ENCODE measurements at regions not wholly inside any gene's neighbourhood (a gene's known extent, or its start where the extent isn't known, plus 50 kb on each side); places are given as distances from the start of the nearest gene placed in this dataset.

DNA sequence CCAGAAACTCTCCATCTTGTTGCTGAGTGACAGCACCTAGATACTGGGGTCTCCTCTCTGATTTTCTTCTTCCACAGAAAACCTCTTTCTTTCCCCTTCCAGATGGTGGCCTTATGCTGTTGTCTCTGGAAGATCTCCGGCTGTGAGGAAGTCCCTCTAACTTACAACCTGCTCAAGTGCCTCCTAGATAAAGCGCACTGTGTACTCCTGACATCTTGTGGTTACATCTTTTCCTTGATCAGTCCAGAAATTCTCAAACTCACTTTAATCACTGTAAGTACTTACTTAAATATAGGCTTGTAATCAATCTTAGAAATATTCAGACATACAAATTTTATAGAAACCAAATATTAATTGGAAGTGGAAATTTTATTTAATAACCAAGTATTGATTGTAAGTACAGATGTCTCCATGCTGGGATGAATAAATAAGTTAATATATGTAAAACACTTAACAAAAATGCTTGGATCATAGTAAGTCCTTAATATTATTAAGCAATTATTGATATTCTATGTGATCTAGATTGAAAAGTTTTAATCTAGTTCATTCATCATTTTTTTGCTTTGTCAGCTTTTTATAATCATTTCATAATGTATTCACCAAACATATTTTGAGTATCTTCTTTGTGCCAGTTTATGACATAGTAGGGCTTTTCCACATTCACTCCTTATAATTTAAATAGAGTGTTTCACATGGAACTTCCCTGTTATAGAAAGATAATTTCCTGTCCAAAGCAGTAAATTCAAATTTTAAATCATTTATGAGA lies 1381.4 kb upstream of the CDH6 start:
- DNase-seq (ENCODE audit: low read depth) = no peak

DNA sequence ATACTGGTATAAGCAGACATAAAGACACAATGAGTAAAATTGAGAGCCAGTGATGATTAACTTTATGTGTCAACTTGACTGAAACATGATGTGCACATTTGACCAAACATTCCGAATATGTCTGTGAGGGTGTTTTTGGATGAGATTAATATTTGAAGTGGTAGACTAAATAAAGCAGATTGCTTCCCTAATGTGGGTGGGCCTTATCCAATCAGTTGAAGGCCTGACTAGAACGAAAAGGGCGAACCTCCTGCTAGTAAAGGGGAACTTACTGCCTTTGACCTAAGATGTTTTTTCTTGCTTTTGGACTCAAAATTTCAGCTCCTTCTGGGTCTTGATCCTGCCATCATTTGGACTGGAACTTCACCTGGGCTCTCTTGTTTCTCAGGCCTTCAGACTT lies 1387.7 kb upstream of the CDH6 start:
- no peak for DNase-seq (ENCODE audit: low read depth)

DNA sequence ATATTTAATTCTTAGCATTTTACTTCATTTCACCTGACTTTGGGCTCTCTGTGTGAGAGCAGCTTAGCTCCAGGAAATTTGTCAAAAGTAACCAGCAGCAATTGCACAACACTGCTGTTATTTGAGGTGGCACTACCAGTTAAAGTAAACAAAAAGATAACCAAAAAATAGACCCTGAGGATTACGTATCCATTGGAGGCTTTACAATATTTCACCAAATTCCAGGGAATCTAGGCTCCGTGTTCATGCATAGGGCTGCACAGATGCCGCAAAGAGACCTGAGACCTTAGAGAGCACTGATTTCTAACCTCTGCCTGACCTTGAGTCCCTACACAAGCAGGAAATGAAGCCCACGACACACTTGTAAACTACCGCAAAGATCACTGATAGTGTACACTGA lies 1392.7 kb upstream of the CDH6 start:
- no peak for DNase-seq (ENCODE audit: low read depth)

DNA sequence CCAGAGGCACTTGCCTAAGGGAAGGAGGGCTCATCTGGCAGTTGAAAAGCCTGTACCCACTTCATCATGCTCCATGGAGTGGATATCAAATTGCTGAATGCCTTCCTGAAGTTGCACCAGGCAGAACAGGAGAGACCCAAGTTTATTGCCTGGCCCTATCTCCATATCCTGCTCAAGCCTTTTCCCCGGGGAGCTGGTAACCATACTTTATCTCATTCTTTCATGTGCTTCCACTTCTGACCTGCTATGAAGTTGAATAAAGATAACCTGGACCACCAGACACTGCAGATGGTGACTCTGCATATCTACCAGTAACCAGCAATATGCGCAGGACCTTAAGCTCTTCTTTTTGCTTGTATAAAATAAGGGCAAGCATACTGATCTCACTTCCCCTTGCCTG lies 1397.5 kb upstream of the CDH6 start:
- no peak for DNase-seq (ENCODE audit: low read depth)

DNA sequence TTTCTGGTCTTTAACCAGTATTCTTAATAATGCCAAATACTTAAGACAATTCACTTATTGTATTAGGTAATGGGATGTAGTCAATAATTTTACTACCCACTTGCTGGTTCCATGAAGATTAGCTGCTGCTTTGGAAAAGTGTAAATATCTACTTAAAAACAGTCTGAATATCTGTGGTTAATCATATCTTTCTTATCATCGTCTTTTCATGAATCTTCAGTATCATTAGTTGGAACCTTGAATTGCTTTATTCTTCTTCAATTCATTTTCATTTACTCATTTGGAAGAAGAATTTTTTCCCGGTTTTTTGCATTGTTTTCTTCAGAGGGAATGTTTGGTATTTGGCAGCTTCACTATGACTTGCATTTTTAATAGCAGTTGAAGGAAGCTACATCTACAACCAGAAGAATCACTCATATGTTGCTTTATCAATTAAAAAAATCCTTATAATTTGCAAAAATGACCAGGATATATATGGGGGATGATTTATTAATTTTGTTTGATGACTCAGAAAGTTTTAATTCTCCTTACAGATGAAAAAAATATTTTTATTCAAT lies 1398.3 kb upstream of the CDH6 start:
- no peak for DNase-seq (ENCODE audit: low read depth)

DNA sequence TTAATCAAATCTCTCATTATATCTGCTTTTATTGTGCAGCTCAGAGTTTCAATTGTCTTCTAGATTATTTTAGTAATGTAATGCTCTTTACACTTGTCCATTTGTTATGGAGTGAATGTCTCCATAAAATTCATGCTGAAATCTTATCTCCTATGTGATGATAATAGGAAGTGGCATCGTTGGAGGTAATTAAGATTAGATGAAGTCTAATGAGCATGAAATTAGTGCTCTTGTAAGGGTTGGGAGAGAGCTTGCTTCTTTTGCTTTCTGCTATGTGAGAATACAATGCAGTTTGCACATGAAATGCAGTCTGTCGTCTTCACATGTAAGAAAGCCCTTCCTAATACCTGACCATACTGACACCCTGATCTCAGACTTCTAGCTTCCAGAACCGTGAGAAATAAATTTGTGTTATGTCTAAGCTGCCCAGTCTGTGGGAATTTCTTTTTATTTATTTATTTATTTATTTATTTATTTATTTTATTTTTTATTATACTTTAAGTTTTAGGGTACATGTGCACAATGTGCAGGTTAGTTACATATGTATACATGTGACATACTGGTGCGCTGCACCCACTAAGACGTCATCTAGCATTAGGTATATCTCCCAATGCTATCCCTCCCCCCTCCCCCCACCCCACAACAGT lies 1399.2 kb upstream of the CDH6 start:
- DNase-seq (ENCODE audit: low read depth) = no peak

DNA sequence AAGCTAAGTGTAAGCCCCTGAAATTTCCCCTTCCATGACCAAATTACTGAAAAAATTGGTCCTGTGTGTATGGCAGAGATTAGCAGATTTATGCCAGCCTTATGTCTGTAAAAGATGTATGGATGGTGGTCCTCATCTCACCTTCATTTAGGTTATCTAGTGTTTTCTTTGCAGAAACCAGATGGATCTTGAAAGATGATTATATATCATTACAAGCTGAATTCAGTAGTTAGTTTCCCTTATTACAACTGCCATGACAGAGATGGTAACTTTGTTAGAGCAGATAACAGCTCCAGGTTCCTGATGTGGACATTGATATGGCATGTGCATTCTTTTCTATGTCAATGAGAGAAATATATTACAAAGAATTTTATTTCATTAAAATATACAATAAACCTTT lies 1403.2 kb upstream of the CDH6 start:
- no peak for DNase-seq (ENCODE audit: low read depth)

DNA sequence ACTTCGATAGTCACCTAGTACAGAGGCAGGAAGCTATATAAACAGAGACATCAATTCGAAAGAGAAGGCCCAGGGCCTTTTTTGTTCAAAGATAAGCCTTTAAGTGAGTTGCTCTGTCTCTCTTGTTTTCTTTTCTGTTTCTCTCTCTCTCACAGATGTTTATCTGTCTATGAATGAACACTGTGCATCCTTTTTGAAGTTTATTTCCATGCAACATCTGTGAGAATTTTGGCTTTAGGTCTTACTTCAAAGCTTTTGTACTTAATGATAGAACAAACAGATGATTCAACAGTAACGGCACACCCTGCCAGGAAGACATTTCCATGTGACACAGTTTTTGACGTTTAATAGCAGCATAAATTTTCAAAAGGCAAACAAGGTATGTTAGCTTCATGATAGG lies 1413.1 kb upstream of the CDH6 start:
- no peak for DNase-seq (ENCODE audit: low read depth)

DNA sequence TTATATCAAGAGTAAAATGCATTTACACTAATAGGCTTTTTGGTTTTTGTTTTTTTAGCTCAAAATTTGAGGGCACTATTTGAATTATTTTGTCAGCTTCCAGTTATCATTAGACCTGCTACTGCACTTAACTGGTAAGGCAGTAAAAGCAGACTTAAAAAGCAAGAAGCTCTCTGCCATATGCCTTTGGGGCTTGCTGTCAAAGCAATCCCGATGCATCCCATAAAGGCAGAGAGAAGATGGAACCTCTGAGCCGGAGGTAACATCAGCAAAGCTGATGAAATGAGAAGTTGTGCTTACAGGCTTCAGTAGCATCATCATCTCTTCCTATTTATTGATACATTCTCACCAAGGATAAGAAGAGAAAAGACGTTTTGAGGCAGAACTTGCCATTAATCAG lies 1414.3 kb upstream of the CDH6 start:
- DNase-seq (ENCODE audit: low read depth) = no peak

DNA sequence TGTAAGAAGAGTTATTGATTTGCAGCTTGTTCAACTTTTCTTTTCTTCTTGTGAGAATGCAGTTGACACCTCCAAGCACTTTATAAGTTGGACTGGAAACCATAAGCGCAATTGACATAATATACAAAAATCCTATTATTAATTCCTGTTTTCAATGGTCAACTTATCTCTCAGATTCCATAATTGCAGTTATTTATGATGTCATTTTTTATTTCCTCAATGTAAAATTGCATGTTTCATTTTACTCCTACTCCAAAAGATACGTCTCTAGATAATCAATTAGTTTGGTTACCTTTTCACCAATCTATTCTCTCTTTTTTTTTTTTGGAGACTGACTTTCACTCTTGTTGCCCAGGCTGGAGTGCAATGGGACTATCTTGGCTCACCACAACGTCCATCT lies 1416.1 kb upstream of the CDH6 start:
- DNase-seq (ENCODE audit: low read depth) = no peak

DNA sequence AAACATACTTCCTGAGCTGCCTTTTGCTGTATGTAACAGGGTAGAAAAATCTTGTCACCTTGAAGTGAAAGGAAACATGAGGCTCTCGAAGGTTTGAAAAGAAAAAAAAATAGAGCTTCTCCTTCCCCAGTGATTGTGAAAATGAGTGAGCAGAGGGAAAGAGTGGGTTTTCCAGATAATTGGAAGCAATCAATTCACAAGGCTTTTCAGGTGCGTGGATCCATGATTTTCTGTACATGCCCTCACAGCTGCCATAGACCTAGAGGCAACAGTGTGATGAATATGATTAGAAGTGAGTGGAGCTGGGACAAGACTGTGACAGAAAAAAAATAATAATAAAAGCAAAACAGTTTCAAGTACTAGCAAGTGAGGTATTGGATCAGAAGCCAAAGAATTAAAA lies 1422.5 kb upstream of the CDH6 start:
- DNase-seq (ENCODE audit: low read depth) = no peak

DNA sequence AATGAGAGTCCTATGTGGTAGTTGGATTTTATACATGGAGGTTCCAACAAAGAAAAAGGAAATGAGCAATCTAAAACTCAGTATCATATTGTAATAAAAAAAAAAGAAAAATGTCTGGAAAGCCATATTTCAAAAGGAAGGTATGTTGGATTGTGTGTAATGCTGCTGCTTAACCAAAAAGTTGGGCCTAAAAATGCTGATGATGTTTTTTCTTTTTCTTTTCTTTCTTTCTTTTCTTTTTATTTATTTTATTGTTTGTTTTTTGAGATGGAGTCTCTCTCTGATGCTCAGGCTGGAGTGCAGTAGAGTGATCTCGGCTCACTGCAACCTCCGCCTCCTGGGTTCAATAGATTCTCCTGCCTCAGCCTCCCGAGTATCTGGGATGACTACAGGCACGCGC lies 1424.0 kb upstream of the CDH6 start:
- no peak for DNase-seq (ENCODE audit: low read depth)

DNA sequence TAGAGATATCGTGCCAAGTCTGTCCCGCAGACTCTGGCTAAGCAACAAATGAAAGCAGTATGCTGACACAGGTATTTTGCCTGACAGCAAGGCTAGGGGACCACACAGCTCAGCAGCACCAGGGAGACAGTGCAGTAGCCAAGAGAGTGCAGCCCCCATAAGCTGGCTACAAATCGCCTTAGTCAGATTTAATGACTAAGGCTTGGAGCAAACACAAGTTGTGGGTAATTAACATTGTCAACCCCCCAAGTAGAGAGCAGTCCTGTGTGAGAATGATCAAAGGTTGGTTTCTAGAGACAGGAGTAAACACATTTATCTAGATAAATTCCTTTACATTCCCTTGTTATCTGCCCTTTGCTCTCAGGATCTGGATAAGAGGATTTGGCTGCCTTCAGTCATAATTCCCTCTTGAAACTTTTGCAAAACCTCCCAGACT lies 1434.5 kb upstream of the CDH6 start:
- no peak for DNase-seq (ENCODE audit: low read depth)

DNA sequence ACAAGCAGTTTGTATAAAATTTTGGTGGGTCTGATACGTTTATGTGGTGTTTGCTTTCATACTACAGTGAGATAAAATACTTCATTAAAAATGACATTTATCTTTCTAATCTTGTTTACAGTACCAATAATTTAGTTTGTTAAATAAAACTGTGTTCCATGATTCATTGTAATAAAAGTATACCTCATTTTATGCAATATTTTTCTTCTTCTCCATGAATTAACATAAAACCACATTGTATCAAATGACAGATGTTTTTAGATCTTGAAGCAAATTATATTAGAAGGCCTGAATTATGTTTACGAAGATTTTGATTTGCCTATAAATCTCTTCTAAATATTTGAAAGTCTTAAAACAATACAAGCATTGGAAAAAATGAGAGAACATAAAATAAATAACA lies 1443.0 kb upstream of the CDH6 start:
- DNase-seq (ENCODE audit: low read depth) = no peak

DNA sequence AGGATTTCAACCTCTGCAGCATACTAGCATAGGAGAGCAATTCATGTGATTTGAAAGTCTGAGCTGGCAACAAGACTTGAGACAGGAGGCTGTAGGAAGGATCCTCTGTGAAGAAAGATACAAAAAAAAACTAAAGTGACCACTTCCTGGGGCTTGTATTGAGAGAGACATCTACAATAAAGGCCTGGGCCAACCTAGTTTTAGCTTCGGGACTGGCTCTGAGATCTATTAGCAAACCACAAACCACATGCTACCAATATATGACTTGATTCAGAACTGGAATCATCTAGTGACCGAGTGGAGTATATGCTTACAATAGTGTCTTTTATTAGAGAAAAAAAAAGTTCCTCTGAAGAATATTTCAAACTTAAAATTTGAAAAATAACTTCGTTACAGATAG lies 1448.9 kb upstream of the CDH6 start:
- no peak for DNase-seq (ENCODE audit: low read depth)

DNA sequence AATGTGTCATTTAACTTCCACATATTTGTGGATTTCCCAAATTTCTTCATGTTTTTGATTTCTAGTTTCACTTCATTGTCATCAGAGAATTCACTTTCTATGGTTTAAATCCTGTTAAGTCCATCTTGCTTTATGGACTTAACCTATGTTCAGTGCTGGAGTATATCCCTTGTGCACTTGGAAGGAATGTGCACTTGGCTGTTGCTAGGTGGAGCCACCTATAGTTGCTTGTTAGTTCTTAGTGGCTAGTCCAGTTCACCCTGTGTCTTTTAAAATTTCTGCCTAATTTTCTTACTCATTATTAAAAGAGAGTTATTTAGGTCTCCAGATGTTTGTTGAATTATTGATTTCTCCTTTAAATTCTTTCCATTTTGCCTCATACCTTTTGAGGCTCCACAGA lies 1472.5 kb upstream of the CDH6 start:
- DNase-seq (ENCODE audit: low read depth) = no peak

DNA sequence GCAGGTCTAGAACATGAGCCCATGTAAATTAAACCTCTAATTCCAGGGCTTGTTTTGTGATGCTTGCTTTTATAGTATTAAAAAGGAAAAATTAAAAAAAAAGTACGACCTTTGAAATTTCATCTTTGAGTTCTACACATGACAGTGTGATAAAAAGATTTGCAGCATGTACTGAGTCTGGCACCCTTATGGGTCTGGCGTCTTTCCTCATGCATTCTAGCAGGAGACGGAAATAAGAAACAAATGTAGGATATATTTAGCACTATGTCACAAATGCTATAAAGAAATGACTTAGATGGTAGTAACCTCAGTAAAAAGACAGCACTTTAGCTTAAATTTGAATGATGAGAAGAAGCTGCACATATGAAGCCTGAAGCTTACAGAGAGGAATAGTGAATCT lies 1474.3 kb upstream of the CDH6 start:
- DNase-seq (ENCODE audit: low read depth) = no peak

DNA sequence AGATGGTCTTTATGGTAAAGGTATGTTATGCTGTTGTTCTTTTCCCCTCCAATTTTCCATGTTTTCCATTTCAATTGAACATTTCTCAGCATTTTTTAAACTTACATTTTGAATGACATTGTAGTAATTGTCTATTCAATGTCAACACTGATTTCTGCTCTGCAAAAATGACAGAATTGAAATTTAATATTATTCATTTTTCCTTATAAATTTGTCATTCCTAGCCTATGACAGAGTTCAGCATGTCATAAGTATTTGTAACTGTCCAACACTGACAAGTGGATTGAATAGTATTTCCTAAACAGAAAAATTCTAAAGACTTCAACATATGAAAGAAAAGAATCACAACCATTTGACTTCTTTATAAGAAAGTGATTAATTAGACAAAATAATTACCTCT lies 1478.3 kb upstream of the CDH6 start:
- no peak for DNase-seq (ENCODE audit: low read depth)

DNA sequence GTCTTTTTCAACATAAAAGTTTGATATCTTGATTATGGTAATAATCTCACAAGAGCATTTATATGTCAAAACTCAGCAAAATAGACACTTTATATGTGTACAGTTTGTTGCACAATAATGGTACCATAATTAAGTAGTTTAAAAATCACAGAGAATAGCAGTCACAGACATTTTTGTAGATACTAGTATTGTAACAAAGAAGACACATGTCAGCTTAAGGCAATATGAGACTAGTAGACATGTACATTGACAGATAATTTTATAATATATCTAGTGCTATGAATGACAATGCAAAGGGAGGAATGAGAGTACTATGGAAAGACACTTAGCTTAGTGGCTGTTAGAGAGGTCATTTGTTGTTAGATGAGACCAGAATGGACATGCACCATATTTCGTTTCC lies 1490.6 kb upstream of the CDH6 start:
- no peak for DNase-seq (ENCODE audit: low read depth)

DNA sequence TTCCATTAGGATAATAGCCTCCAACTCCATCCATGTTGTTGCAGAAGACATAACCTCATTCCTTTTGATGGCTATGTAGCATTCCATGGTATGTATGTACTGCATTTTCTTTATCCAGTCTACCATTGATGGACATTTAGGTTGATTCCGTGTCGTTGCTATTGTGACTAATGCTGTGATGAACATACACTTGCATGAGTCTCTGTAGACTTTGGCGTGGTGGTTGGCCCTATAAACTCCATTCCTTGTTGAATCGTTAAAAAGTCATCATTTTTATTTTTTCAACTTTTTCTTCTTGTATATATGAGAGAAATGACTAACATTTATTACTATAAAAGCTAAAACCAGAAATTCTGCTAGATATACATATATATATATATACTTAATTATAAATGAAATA lies 1491.9 kb upstream of the CDH6 start:
- no peak for DNase-seq (ENCODE audit: low read depth)

DNA sequence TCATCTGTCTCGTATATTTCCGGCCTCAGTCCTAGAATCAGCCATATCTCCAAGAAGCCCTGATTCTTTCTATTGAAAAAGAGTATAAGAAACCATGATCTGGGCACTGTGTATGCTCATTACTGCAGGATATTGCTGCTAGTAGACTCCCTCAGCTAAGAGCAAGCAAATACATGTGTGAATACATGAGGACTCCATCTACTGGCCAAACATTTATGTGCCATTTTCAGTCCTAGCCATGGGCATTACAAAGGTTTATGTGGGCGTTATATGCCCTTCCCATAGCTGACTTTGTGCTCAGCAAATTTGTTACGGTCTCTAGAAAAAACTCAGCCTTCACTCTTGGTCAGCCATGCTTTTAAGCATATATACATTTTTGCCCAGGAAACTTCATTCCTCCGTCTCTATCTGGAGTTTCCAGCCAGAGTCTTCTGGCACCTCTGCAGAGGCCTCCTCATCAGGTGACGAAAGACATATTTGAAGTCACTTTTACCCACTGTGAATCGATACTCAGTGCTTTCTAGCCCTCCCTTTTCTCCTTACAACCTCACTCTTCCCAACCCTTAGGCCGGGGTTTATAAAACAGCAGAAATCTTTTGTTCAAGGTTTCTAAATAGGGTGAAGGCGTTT lies 1495.6 kb upstream of the CDH6 start:
- DNase-seq (ENCODE audit: low read depth) = no peak

DNA sequence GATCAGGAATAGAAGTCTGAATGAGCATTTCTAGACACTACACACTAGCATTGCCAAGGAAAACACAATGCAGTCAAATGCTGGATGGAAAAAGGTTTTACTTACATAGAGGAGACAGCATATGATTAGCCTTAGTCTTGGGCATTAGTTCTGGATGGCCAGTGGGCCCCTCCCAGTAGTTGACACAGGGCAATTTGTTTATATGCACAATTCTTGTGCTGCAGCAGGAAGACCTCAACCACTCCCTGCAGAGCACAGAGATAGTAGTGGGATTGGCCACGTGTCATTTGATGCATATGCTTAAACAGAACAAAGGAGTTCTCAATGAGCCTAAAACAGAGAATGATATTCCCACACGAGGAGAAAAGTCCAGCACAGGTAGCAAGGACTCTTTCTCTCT lies 1496.2 kb upstream of the CDH6 start:
- DNase-seq (ENCODE audit: low read depth) = no peak

DNA sequence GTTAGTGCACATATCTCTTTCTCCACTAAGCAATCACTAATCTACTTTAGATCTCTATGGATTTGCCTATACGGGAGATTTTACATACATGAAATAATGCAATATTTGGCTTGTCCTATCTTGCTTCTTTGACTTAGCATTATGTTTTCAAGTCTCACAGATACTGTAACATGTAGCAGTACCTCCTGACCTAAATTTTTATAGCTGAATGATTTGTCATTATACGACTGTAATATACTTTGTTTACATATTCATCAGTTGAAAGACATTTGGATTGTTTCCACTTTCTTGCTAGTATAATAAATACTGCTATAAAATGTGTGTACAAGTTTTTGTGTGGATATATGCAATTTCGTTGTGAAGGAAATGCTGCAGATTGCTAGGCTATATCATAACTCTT lies 1520.8 kb upstream of the CDH6 start:
- no peak for DNase-seq (ENCODE audit: low read depth)
